PFSK-1 (cell line): ENCODE measurements at regions not wholly inside any gene's neighbourhood (a gene's known extent, or its start where the extent isn't known, plus 50 kb on each side); places are given as distances from the start of the nearest gene placed in this dataset.

Source experiments
- FOXP2 ChIP-seq: optimal IDR thresholded peaks from 2 replicates; pipeline ENCODE3; 2011; ENCODE audit warnings: borderline replicate concordance, control low read depth, inconsistent platforms; ENCODE audit not compliant: insufficient read depth; ENCODE audit errors: extremely low read length, extremely low read depth
- POLR2AphosphoS5 ChIP-seq: IDR thresholded peaks from 2 replicates; pipeline ENCODE4 v1.6.1; 2012; ENCODE audit warnings: low read depth, mild to moderate bottlenecking, control low read depth, low read length, moderate library complexity
- SIN3A ChIP-seq: IDR thresholded peaks from 2 replicates; pipeline ENCODE4 v1.6.1; 2012; ENCODE audit warnings: mild to moderate bottlenecking, low read length, moderate library complexity, borderline replicate concordance; ENCODE audit not compliant: insufficient read depth
- TAF1 ChIP-seq: IDR thresholded peaks from 2 replicates; pipeline ENCODE4 v1.6.1; 2012; ENCODE audit warnings: low read length, control low read depth, borderline replicate concordance; ENCODE audit not compliant: insufficient read depth
- TF ChIP-seq, protein P1 (sequence below), 2 experiments: IDR thresholded peaks; 2 replicates each; pipeline versions ENCODE4 v1.6.1 to v1.8.0; 2011 to 2012; ENCODE audit warnings: low read depth in 2 of 2, low read length in 2 of 2, control low read depth in 1 of 2, inconsistent platforms in 1 of 2, mild to moderate bottlenecking in 1 of 2, moderate library complexity in 1 of 2; ENCODE audit not compliant: insufficient read depth in 1 of 2

DNA sequence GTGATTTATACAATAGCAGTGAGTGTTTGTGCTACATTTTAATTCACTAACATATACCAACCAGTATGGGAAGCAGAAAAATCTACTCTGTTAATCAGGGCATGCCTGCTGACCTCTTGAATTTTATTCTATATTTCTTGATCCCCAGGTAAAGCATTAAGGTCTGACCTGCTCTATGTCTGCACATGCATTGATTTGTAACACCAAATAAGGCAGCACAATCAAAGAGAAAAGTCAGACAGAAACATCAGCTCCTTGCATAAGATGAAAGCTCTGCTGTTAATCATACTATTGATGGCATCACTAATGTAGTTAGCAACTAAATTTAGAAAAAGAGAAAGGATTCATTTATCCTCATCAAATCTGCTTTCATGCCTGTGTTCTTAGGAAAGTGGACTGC, 2744.8 kb upstream of the PCDH20 start:
- TF ChIP-seq TAF1, result no peak
- no peak for TF ChIP-seq POLR2AphosphoS5
- TF ChIP-seq, protein P1, sequence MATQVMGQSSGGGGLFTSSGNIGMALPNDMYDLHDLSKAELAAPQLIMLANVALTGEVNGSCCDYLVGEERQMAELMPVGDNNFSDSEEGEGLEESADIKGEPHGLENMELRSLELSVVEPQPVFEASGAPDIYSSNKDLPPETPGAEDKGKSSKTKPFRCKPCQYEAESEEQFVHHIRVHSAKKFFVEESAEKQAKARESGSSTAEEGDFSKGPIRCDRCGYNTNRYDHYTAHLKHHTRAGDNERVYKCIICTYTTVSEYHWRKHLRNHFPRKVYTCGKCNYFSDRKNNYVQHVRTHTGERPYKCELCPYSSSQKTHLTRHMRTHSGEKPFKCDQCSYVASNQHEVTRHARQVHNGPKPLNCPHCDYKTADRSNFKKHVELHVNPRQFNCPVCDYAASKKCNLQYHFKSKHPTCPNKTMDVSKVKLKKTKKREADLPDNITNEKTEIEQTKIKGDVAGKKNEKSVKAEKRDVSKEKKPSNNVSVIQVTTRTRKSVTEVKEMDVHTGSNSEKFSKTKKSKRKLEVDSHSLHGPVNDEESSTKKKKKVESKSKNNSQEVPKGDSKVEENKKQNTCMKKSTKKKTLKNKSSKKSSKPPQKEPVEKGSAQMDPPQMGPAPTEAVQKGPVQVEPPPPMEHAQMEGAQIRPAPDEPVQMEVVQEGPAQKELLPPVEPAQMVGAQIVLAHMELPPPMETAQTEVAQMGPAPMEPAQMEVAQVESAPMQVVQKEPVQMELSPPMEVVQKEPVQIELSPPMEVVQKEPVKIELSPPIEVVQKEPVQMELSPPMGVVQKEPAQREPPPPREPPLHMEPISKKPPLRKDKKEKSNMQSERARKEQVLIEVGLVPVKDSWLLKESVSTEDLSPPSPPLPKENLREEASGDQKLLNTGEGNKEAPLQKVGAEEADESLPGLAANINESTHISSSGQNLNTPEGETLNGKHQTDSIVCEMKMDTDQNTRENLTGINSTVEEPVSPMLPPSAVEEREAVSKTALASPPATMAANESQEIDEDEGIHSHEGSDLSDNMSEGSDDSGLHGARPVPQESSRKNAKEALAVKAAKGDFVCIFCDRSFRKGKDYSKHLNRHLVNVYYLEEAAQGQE (IDR thresholded peaks at IDR 0.05; ENCODE audit: insufficient read depth in 1 of 2, low read depth in 2 of 2, low read length in 2 of 2), result no peak
- no peak for TF ChIP-seq SIN3A
- TF ChIP-seq FOXP2, result no peak

- TF ChIP-seq, protein P1 (IDR thresholded peaks at IDR 0.05; ENCODE audit: insufficient read depth in 1 of 2, low read depth in 2 of 2, low read length in 2 of 2), result no peak
- no peak for TF ChIP-seq SIN3A
- TF ChIP-seq FOXP2, result no peak
- no peak for TF ChIP-seq TAF1
- no peak for TF ChIP-seq POLR2AphosphoS5
Measured at GRCh38 chr13:64158908-64159307, 2743.3 kb upstream of the PCDH20 start.

DNA sequence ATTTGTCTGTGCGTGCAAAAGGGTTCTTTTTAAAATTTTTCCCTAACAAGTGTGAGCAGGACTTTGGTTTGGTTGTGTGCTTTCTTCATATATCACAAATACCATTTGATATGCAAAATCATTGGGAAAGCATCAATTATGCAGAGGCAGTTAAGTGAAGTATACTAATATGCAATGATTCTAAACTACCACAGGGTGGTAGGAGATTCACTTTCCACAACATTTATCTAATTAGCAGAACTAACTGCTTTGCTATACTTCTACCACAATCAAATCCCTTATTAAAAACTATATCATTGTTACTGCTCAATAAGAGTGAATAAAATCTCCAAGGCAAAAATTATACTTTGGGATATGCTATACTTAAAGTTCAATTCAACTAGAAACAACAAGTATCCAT, 2738.9 kb upstream of the PCDH20 start:
- TF ChIP-seq POLR2AphosphoS5 (no peak), SIN3A (no peak), TAF1 (no peak), FOXP2 (no peak)
- TF ChIP-seq, protein P1 (IDR thresholded peaks at IDR 0.05; ENCODE audit: insufficient read depth in 1 of 2, low read depth in 2 of 2, low read length in 2 of 2), result no peak

DNA sequence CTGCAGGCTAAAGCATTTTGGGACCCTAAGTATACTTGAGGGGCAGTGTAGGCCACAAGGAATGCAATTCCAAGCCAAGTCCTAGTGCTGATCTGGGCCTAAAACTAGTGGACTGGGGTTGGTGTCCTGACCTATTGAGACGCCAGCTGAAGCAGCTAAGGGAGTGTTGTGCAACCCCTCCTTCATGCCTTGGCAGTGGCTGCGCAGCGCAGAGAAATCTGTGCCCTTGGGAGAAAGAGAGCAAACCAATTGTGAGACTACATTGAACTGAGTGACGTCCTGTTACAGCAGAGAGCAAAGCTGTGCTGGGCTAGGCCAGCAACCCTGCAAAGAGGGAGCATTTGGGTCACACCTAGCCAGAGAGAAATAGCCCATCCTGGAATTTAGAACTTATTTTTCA, 2715.0 kb upstream of the PCDH20 start:
- no peak for TF ChIP-seq TAF1
- no peak for TF ChIP-seq FOXP2
- TF ChIP-seq SIN3A, result no peak

- TF ChIP-seq TAF1 (no peak), POLR2AphosphoS5 (no peak), FOXP2 (no peak)
- TF ChIP-seq, protein P1 (IDR thresholded peaks at IDR 0.05; ENCODE audit: insufficient read depth in 1 of 2, low read depth in 2 of 2, low read length in 2 of 2), result no peak
Measured at GRCh38 chr13:64130171-64130570, 2714.5 kb upstream of the PCDH20 start.

- TF ChIP-seq, protein P1 (IDR thresholded peaks at IDR 0.05; ENCODE audit: insufficient read depth in 1 of 2, low read depth in 2 of 2, low read length in 2 of 2), result no peak
Measured at GRCh38 chr13:64127856-64128255, 2712.2 kb upstream of the PCDH20 start.
